K562 (cell line): ENCODE measurements at regions not wholly inside any gene's neighbourhood (a gene's known extent, or its start where the extent isn't known, plus 50 kb on each side); places are given as distances from the start of the nearest gene placed in this dataset.

Experiments
- ATAC-seq: fragments of 200-7000 bp; cut with Tn5 transposase; 3 replicates; pipeline ENCODE4 v1.9.1; 2020; ENCODE audit warnings: moderate library complexity
- BruUV-seq: library from RNA; stranded (reverse); fragments of 400-500 nt; replicated peaks from 2 replicates; lab custom pipeline; 2021; lab: Mats Ljungman, UMichigan
- CTCF ChIA-PET: fragments of 300-600 bp; formaldehyde crosslinking; extraction: SDS; loops from one replicate; lab custom pipeline; 2021; ENCODE audit warnings: low intra/inter-chr PET ratio; lab: Yijun Ruan, JAX
- POLR2A ChIA-PET: fragments of 300-600, 350-650 bp; sonication (Branson Sonifier 250); formaldehyde crosslinking; extraction: SDS; loops from one replicate; lab custom pipeline; 2021; ENCODE audit warnings: antibody characterized with exemption, inconsistent platforms; lab: Yijun Ruan, JAX
- DNase-seq, 4 experiments: peaks; one replicate each; pipeline versions ENCODE4 v3.0.0 to v3.0.0-alpha.2; 2011 to 2018; ENCODE audit warnings: low spot score in 3 of 4, mixed read lengths in 3 of 4; ENCODE audit errors: extremely low read depth in 1 of 4
- FAIRE-seq: peaks from 2 replicates; lab custom pipeline; 2011; peaks lifted over from hg19 to GRCh38; lab: Jason Lieb, UNC
- H2AFZ ChIP-seq: 2 replicates; pipeline ENCODE4 v1.6.0; 2011; ENCODE audit warnings: low read depth, low read length, control low read depth, inconsistent platforms
- H3K27ac ChIP-seq: fragments of 200-600 bp; 3 replicates; pipeline ENCODE4 v1.8.0; 2011; ENCODE audit warnings: low read depth, mild to moderate bottlenecking, control low read depth, inconsistent platforms, low read length, moderate library complexity, mixed read lengths; ENCODE audit errors: extremely low read depth
- H3K27me3 ChIP-seq, 2 experiments: fragments of 300-600 bp in 1 of 2; 2 replicates in 1 of 2; 3 replicates in 1 of 2; pipeline versions ENCODE4 v1.6.0 to v1.8.0; 2011; ENCODE audit warnings: inconsistent platforms in 2 of 2, low read length in 2 of 2, mild to moderate bottlenecking in 1 of 2, mixed read lengths in 1 of 2, moderate library complexity in 1 of 2; ENCODE audit not compliant: control insufficient read depth in 2 of 2, insufficient read depth in 2 of 2
- H3K36me3 ChIP-seq: fragments of 300-600 bp; 3 replicates; pipeline ENCODE4 v1.8.0; 2011; ENCODE audit warnings: mild to moderate bottlenecking, low read length, inconsistent platforms; ENCODE audit not compliant: control insufficient read depth, insufficient read depth
- H3K4me1 ChIP-seq, 2 experiments: fragments of 200-600 bp in 1 of 2; replicated peaks in 1 of 2; 2 replicates in 1 of 2; 3 replicates in 1 of 2; pipeline versions ENCODE4 v1.5.1 to v1.8.0; 2011; ENCODE audit warnings: inconsistent platforms in 2 of 2, low read length in 2 of 2, mild to moderate bottlenecking in 1 of 2, mixed read lengths in 1 of 2, moderate library complexity in 1 of 2; ENCODE audit not compliant: control insufficient read depth in 2 of 2, insufficient read depth in 2 of 2
- H3K4me2 ChIP-seq: 2 replicates; pipeline ENCODE4 v1.6.1; 2011; ENCODE audit warnings: low read length, control low read depth, inconsistent platforms, mixed read lengths; ENCODE audit not compliant: insufficient read depth
- H3K4me3 ChIP-seq: fragments of 200-600 bp; sonication (generic), shearing (Covaris generic); 2 replicates; pipeline ENCODE4 v1.5.1; 2016; ENCODE audit warnings: control low read depth, inconsistent platforms
- H3K79me2 ChIP-seq: fragments of 200-600 bp; 3 replicates; pipeline ENCODE4 v1.8.0; 2011; ENCODE audit warnings: low read length, inconsistent platforms; ENCODE audit not compliant: control insufficient read depth, insufficient read depth
- H3K9ac ChIP-seq, 2 experiments: 2 replicates each; pipeline versions ENCODE4 v1.6.0 to v1.6.1; 2011; ENCODE audit warnings: low read depth in 2 of 2, low read length in 2 of 2, control low read depth in 1 of 2, inconsistent platforms in 1 of 2, mild to moderate bottlenecking in 1 of 2, mixed read lengths in 1 of 2; ENCODE audit not compliant: insufficient read depth in 1 of 2
- H3K9me1 ChIP-seq: one replicate; pipeline ENCODE4 v1.6.0; 2011; ENCODE audit warnings: inconsistent platforms, mild to moderate bottlenecking, low read length, moderate library complexity; ENCODE audit not compliant: control insufficient read depth, insufficient read depth
- H3K9me3 ChIP-seq: replicated peaks from 2 replicates; pipeline ENCODE4 v1.5.1; 2011; ENCODE audit warnings: low read depth, low read length, inconsistent platforms; ENCODE audit not compliant: control insufficient read depth, insufficient read depth
- H4K20me1 ChIP-seq: replicated peaks from 2 replicates; pipeline ENCODE4 v1.6.1; 2011; ENCODE audit warnings: low read length, inconsistent platforms, mixed read lengths; ENCODE audit not compliant: control insufficient read depth, insufficient read depth
- FOXA1 ChIP-seq: fragments of 450-650 bp; IDR thresholded peaks from 2 replicates; pipeline ENCODE4 v1.6.1; 2016; ENCODE audit warnings: mild to moderate bottlenecking, borderline replicate concordance
- ILK ChIP-seq: fragments of 450-650 bp; IDR thresholded peaks from 2 replicates; pipeline ENCODE4 v1.6.1; 2016; ENCODE audit warnings: missing genetic modification characterization, low read depth, mild to moderate bottlenecking, missing compliant biosample characterization, moderate library complexity, borderline replicate concordance
- MYBL2 ChIP-seq, 2 experiments: fragments of 450-650 bp in 1 of 2; sonication (generic) in 1 of 2; formaldehyde crosslinking in 1 of 2; IDR thresholded peaks; 2 replicates each; pipeline versions ENCODE4 v1.6.1 to v1.8.1; 2017 to 2022; ENCODE audit warnings: borderline replicate concordance in 1 of 2, inconsistent platforms in 1 of 2, low read depth in 1 of 2, mild to moderate bottlenecking in 1 of 2, missing genetic modification reagents in 1 of 2, moderate library complexity in 1 of 2
- NBN ChIP-seq: fragments of 450-650 bp; IDR thresholded peaks from 2 replicates; pipeline ENCODE4 v1.6.1; 2016; ENCODE audit warnings: low read depth, mild to moderate bottlenecking
- NCOR1 ChIP-seq: fragments of 450-650 bp; IDR thresholded peaks from 2 replicates; pipeline ENCODE4 v1.6.1; 2016; ENCODE audit warnings: mild to moderate bottlenecking, moderate library complexity
- NFIC ChIP-seq: fragments of 450-650 bp; IDR thresholded peaks from 2 replicates; pipeline ENCODE4 v1.6.1; 2017; ENCODE audit warnings: mild to moderate bottlenecking, inconsistent platforms
- RFX5 ChIP-seq: IDR thresholded peaks from 2 replicates; pipeline ENCODE4 v1.6.1; 2011; ENCODE audit warnings: low read depth, mild to moderate bottlenecking, improper control_type of control experiment, low read length
- THRAP3 ChIP-seq: fragments of 450-650 bp; IDR thresholded peaks from 2 replicates; pipeline ENCODE4 v1.6.1; 2016; ENCODE audit warnings: mild to moderate bottlenecking, inconsistent platforms, borderline replicate concordance
- ZFP30 ChIP-seq: fragments of 250-450 bp; sonication (Bioruptor Pico); IDR thresholded peaks from 2 replicates; pipeline ENCODE4 v1.8.0; 2022; ENCODE audit warnings: moderate library complexity, mild to moderate bottlenecking, inconsistent platforms, borderline replicate concordance
- ZNF583 ChIP-seq: fragments of 250-450 bp; sonication (Bioruptor Pico); IDR thresholded peaks from 2 replicates; pipeline ENCODE4 v1.4.0; 2020
- WGBS: fragments of 100-300 bp; shearing (Covaris generic); methylation state at CpG from one replicate; pipeline ENCODE4 v1.1.6; 2016; ENCODE audit warnings: low coverage, mixed read lengths; ENCODE audit not compliant: insufficient coverage; ENCODE audit errors: missing lambda C conversion rate; 5-methylcytosine and 5-hydroxymethylcytosine counted together
- in situ Hi-C: fragments of 300-500 bp; cut with MboI; formaldehyde crosslinking; loops from 4 replicates; pipeline ENCODE4 v1.15.0; 2018; ENCODE audit warnings: inconsistent platforms, mixed read lengths
- intact Hi-C: fragments of 100-400 bp; cut with micrococcal nuclease; formaldehyde crosslinking; loops from 2 replicates; pipeline ENCODE4 v1.14.2; 2022

GRCh38 chr10:1870491-1870890 lies 133.2 kb upstream of the ADARB2 start:
- no peaks in the 10 kb centered on the region for H3K36me3 ChIP-seq
- no peaks in the 10 kb centered on the region for H3K9me1 ChIP-seq
- H3K79me2 ChIP-seq, result no peaks in the 10 kb centered on the region
- H2AFZ ChIP-seq, result no peak overlapping the region
- DNase-seq (no peak), FAIRE-seq (no peak), ATAC-seq (no peak)
- in situ Hi-C loops, result no loop called here
- BruUV-seq, result no TSS peak
- H3K4me1 ChIP-seq, result no peaks in the 10 kb centered on the region
- 0% methylated on average over 5 of the region's 5 CpGs for WGBS
- H3K4me3 ChIP-seq, result no peak overlapping the region
- H3K9ac ChIP-seq, result no peak overlapping the region
- CTCF ChIA-PET, result no interaction called here
- intact Hi-C loops, result no loop called here
- H3K27me3 ChIP-seq, result no peaks in the 10 kb centered on the region; a peak in 1 of 5 replicates
- H3K9me3 ChIP-seq, result no peaks in the 10 kb centered on the region
- no peaks in the 10 kb centered on the region for H4K20me1 ChIP-seq
- no peak overlapping the region for H3K4me2 ChIP-seq
- TF ChIP-seq THRAP3, result no peak
- no peak for TF ChIP-seq NFIC
- no peak for TF ChIP-seq MYBL2 (IDR thresholded peaks at IDR 0.05; ENCODE audit: low read depth)
- no peak for TF ChIP-seq MYBL2 (CRISPR knock-in tag; IDR thresholded peaks at IDR 0.05; ENCODE audit: borderline replicate concordance)
- no peak for TF ChIP-seq ILK (tag)
- no peak for TF ChIP-seq ZNF583
- no peak for TF ChIP-seq ZFP30 (CRISPR knock-in tag)
- TF ChIP-seq FOXA1, result no peak
- no peak for TF ChIP-seq NBN
- TF ChIP-seq NCOR1, result no peak
- no peak for TF ChIP-seq RFX5
- no peak overlapping the region for H3K27ac ChIP-seq
- POLR2A ChIA-PET, result no interaction called here
